ENCODE measurements at regions not wholly inside any gene's neighbourhood (a gene's known extent, or its start where the extent isn't known, plus 50 kb on each side); places are given as distances from the start of the nearest gene placed in this dataset.

DNA sequence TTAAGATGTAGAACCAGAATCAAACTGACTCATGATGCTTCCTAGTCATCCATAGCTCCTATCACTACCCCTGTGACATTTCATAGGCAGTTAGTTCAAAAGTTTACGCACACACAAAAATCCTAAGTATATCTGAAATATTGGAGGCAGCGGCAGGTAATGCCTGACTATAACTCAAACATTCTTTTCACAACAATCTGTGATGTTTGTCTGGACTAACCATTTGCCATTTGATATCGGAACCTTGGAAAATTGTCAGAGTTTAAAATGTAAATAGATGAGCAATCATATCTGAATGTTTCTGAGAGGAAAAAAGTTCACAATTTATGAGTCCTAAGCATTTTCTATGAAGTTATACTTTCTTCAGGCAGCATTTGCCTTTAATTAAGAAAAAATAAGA lies 1078.2 kb downstream of the EPHA7 start:
- Histone ChIP-seq H3K4me1 (ENCODE audit: control insufficient read depth in 5 of 5, insufficient read depth in 5 of 5, low read length in 5 of 5) (no peaks in the 10 kb centered on the region), H3K36me3 (ENCODE audit: control insufficient read depth in 5 of 5, insufficient read depth in 5 of 5, low read length in 5 of 5) (no peaks in the 10 kb centered on the region), H3K4me3 (ENCODE audit: low read depth in 1 of 5, low read length in 5 of 5) (no peak overlapping the region), H3K9ac (ENCODE audit: low read length in 5 of 5) (no peak overlapping the region), H3K27ac (ENCODE audit: low read depth, low read length) (no peak overlapping the region), H3K27me3 (ENCODE audit: control insufficient read depth in 5 of 5, insufficient read depth in 4 of 5, low read length in 5 of 5) (no peaks in the 10 kb centered on the region), H3K9me3 (ENCODE audit: control insufficient read depth in 5 of 5, low read length in 5 of 5) (no peaks in the 10 kb centered on the region)

- H3K27me3 ChIP-seq (ENCODE audit: control insufficient read depth in 5 of 5, insufficient read depth in 4 of 5, low read length in 5 of 5): no peaks in the 10 kb centered on the region
- no peaks in the 10 kb centered on the region for H3K36me3 ChIP-seq (ENCODE audit: control insufficient read depth in 5 of 5, insufficient read depth in 5 of 5, low read length in 5 of 5)
- H3K4me3 ChIP-seq (ENCODE audit: low read depth in 1 of 5, low read length in 5 of 5): no peak overlapping the region
- no peak overlapping the region for H3K9ac ChIP-seq (ENCODE audit: low read length in 5 of 5)
- H3K9me3 ChIP-seq (ENCODE audit: control insufficient read depth in 5 of 5, low read length in 5 of 5): no peaks in the 10 kb centered on the region
- no peak overlapping the region for H3K27ac ChIP-seq (ENCODE audit: low read depth, low read length)
- H3K4me1 ChIP-seq (ENCODE audit: control insufficient read depth in 5 of 5, insufficient read depth in 5 of 5, low read length in 5 of 5): no peaks in the 10 kb centered on the region
These were observed 1079.3 kb downstream of the EPHA7 start for GRCh38 chr6:92339936-92340640.

GRCh38 chr6:92337571-92337970 lies 1081.8 kb downstream of the EPHA7 start:
- H3K4me3 ChIP-seq (ENCODE audit: low read depth in 1 of 5, low read length in 5 of 5): no peak overlapping the region
- H3K9ac ChIP-seq (ENCODE audit: low read length in 5 of 5): no peak overlapping the region

DNA sequence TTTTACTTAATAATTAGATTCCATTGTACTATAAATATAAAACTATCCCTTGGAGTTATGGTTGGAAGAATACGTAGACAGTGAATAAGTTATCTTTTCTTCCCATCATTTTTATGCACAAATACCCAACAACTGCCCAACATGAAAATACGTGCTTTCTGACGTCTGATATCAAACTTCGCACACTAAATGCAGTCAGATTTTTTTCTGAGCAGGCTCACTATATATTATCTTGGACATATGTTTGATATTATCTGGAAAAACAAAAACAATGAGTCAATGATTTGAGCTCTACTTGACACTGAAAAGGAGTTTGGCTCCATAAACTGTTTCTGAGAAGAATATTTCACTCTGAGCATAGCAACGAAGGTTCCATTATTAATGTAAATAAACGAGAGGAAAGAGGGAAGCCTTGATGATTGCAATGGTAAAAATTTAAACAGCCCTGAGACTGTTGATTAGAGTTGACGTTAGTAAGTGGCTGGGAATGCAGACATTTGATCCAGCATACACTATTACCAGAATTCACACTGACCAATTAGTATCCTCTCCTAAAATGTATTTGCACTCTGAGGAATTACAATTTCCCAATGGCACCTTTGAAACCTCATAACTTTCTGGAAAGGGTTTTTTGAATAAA lies 1090.0 kb downstream of the EPHA7 start:
- Histone ChIP-seq H3K4me3 (ENCODE audit: low read depth in 1 of 5, low read length in 5 of 5) (no peak overlapping the region), H3K4me1 (ENCODE audit: control insufficient read depth in 5 of 5, insufficient read depth in 5 of 5, low read length in 5 of 5) (no peaks in the 10 kb centered on the region), H3K27me3 (ENCODE audit: control insufficient read depth in 5 of 5, insufficient read depth in 4 of 5, low read length in 5 of 5) (no peaks in the 10 kb centered on the region), H3K9ac (ENCODE audit: low read length in 5 of 5) (no peak overlapping the region), H3K9me3 (ENCODE audit: control insufficient read depth in 5 of 5, low read length in 5 of 5) (no peaks in the 10 kb centered on the region), H3K27ac (ENCODE audit: low read depth, low read length) (no peak overlapping the region), H3K36me3 (ENCODE audit: control insufficient read depth in 5 of 5, insufficient read depth in 5 of 5, low read length in 5 of 5) (no peaks in the 10 kb centered on the region)

More at GRCh38 chr6:92337571-92337970, 1081.8 kb downstream of the EPHA7 start:
- Histone ChIP-seq H3K36me3 (ENCODE audit: control insufficient read depth in 5 of 5, insufficient read depth in 5 of 5, low read length in 5 of 5) (no peaks in the 10 kb centered on the region), H3K27ac (ENCODE audit: low read depth, low read length) (no peak overlapping the region), H3K9me3 (ENCODE audit: control insufficient read depth in 5 of 5, low read length in 5 of 5) (no peaks in the 10 kb centered on the region), H3K27me3 (ENCODE audit: control insufficient read depth in 5 of 5, insufficient read depth in 4 of 5, low read length in 5 of 5) (no peaks in the 10 kb centered on the region), H3K4me1 (ENCODE audit: control insufficient read depth in 5 of 5, insufficient read depth in 5 of 5, low read length in 5 of 5) (no peaks in the 10 kb centered on the region)

DNA sequence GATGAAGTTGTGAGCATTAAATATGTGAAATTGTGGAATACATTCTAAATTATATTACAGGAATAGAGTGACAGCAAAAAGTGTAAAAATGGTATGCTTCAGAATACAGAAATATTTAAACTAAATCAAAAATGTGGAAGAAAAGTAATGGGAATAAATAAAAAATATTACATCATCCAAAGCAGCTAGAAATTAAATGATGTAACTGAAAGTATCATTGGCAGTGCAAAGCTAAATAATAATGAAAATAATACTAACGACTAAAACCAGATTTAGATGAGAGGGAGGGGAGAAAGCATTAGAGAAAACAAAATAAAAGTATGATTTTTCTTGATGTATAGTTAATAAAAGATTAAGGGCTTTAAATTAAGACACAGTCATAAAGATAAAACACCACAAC lies 1104.0 kb downstream of the EPHA7 start:
- no peak overlapping the region for H3K4me3 ChIP-seq (ENCODE audit: low read depth in 1 of 5, low read length in 5 of 5)
- no peaks in the 10 kb centered on the region for H3K36me3 ChIP-seq (ENCODE audit: control insufficient read depth in 5 of 5, insufficient read depth in 5 of 5, low read length in 5 of 5)
- H3K27ac ChIP-seq (ENCODE audit: low read depth, low read length): no peak overlapping the region
- H3K27me3 ChIP-seq (ENCODE audit: control insufficient read depth in 5 of 5, insufficient read depth in 4 of 5, low read length in 5 of 5): no peaks in the 10 kb centered on the region
- no peaks in the 10 kb centered on the region for H3K4me1 ChIP-seq (ENCODE audit: control insufficient read depth in 5 of 5, insufficient read depth in 5 of 5, low read length in 5 of 5)
- no peak overlapping the region for H3K9ac ChIP-seq (ENCODE audit: low read length in 5 of 5)
- H3K9me3 ChIP-seq (ENCODE audit: control insufficient read depth in 5 of 5, low read length in 5 of 5): no peaks in the 10 kb centered on the region

DNA sequence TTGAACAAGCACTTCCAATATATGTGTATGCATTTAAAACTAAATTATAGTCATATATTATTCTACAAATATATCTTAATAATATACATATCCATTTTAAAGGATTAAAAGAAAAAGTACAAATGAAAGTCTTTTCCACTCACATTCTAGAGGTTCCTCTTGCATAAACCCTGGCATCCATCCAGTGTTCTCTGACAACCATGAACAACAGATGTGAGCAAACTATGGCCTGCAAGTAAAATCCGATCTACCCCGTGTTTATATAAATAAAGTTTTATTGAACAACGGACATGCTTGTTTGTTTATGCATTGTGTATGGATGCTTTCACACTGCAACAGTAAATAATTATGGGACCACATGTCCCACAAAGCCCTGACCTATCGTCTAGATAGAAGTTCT lies 1122.3 kb downstream of the EPHA7 start:
- H3K27ac ChIP-seq (ENCODE audit: low read depth, low read length): no peak overlapping the region
- H3K4me1 ChIP-seq (ENCODE audit: control insufficient read depth in 5 of 5, insufficient read depth in 5 of 5, low read length in 5 of 5): no peaks in the 10 kb centered on the region
- no peaks in the 10 kb centered on the region for H3K27me3 ChIP-seq (ENCODE audit: control insufficient read depth in 5 of 5, insufficient read depth in 4 of 5, low read length in 5 of 5)
- H3K9me3 ChIP-seq (ENCODE audit: control insufficient read depth in 5 of 5, low read length in 5 of 5): no peaks in the 10 kb centered on the region
- H3K9ac ChIP-seq (ENCODE audit: low read length in 5 of 5): no peak overlapping the region
- H3K36me3 ChIP-seq (ENCODE audit: control insufficient read depth in 5 of 5, insufficient read depth in 5 of 5, low read length in 5 of 5): no peaks in the 10 kb centered on the region
- H3K4me3 ChIP-seq (ENCODE audit: low read depth in 1 of 5, low read length in 5 of 5): no peak overlapping the region

- Histone ChIP-seq H3K9me3 (ENCODE audit: control insufficient read depth in 5 of 5, low read length in 5 of 5) (peaks cover 0 to 3% (median 0%) of the 10 kb centered on the region in 5 donors), H3K27me3 (ENCODE audit: control insufficient read depth in 5 of 5, insufficient read depth in 4 of 5, low read length in 5 of 5) (no peaks in the 10 kb centered on the region), H3K4me3 (ENCODE audit: low read depth in 1 of 5, low read length in 5 of 5) (no peak overlapping the region), H3K4me1 (ENCODE audit: control insufficient read depth in 5 of 5, insufficient read depth in 5 of 5, low read length in 5 of 5) (no peaks in the 10 kb centered on the region), H3K27ac (ENCODE audit: low read depth, low read length) (no peak overlapping the region), H3K9ac (ENCODE audit: low read length in 5 of 5) (no peak overlapping the region), H3K36me3 (ENCODE audit: control insufficient read depth in 5 of 5, insufficient read depth in 5 of 5, low read length in 5 of 5) (no peaks in the 10 kb centered on the region)
These were observed 1127.3 kb downstream of the EPHA7 start for GRCh38 chr6:92292067-92292466.

GRCh38 chr6:92289831-92290230 lies 1129.5 kb downstream of the EPHA7 start:
- Histone ChIP-seq H3K27me3 (ENCODE audit: control insufficient read depth in 5 of 5, insufficient read depth in 4 of 5, low read length in 5 of 5) (no peaks in the 10 kb centered on the region), H3K9me3 (ENCODE audit: control insufficient read depth in 5 of 5, low read length in 5 of 5) (peaks cover 0 to 3% (median 0%) of the 10 kb centered on the region in 5 donors), H3K27ac (ENCODE audit: low read depth, low read length) (no peak overlapping the region), H3K4me3 (ENCODE audit: low read depth in 1 of 5, low read length in 5 of 5) (no peak overlapping the region), H3K4me1 (ENCODE audit: control insufficient read depth in 5 of 5, insufficient read depth in 5 of 5, low read length in 5 of 5) (no peaks in the 10 kb centered on the region), H3K9ac (ENCODE audit: low read length in 5 of 5) (no peak overlapping the region), H3K36me3 (ENCODE audit: control insufficient read depth in 5 of 5, insufficient read depth in 5 of 5, low read length in 5 of 5) (no peaks in the 10 kb centered on the region)

DNA sequence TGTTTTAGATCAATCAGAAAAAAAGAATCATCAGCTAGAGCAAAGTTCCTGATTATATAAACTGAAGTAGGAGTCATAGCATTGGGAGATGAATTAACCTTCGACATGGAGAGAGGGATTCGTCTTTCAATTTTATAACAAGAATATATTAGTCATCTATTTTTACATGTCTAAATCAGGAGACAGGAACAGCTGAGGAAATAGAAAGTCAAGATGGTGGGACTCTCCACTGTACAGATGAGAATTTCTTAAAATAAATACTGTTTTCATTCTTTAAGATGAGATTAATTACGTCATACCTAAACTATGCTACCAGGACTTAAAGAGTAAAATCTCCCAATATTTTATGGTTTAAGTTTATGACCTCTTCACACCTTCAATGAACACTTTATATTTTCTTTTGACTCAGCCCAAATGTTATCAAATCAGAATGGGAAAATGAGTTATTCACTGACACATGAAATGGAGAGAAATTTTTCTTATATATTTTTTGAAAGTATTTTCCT lies 1137.7 kb downstream of the EPHA7 start:
- Histone ChIP-seq H3K27me3 (ENCODE audit: control insufficient read depth in 5 of 5, insufficient read depth in 4 of 5, low read length in 5 of 5) (no peaks in the 10 kb centered on the region), H3K9ac (ENCODE audit: low read length in 5 of 5) (no peak overlapping the region), H3K36me3 (ENCODE audit: control insufficient read depth in 5 of 5, insufficient read depth in 5 of 5, low read length in 5 of 5) (no peaks in the 10 kb centered on the region), H3K9me3 (ENCODE audit: control insufficient read depth in 5 of 5, low read length in 5 of 5) (no peaks in the 10 kb centered on the region), H3K4me3 (ENCODE audit: low read depth in 1 of 5, low read length in 5 of 5) (no peak overlapping the region), H3K27ac (ENCODE audit: low read depth, low read length) (no peak overlapping the region), H3K4me1 (ENCODE audit: control insufficient read depth in 5 of 5, insufficient read depth in 5 of 5, low read length in 5 of 5) (no peaks in the 10 kb centered on the region)

DNA sequence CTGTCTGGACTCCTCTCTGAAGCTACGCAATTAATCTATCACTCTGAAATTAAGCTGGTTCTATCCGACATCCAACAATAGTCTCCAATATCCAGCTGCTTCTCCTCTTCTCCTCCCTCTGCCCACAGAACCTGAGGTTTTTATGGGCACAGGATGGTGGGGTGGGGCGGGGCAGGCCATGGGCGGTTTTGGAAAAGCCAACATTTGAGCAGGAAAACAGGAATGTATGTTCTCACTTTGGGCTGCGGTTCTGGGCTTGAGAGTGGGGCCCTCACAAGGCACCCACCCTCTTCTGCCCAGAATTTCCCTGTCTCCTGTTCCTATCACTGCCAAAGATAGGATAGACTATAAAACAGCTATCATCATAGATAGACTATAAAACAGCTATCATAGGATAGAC lies 1144.2 kb downstream of the EPHA7 start:
- H3K36me3 ChIP-seq (ENCODE audit: control insufficient read depth in 5 of 5, insufficient read depth in 5 of 5, low read length in 5 of 5): no peaks in the 10 kb centered on the region
- H3K27me3 ChIP-seq (ENCODE audit: control insufficient read depth in 5 of 5, insufficient read depth in 4 of 5, low read length in 5 of 5): no peaks in the 10 kb centered on the region

More for the DNA sequence above, 1144.2 kb downstream of the EPHA7 start:
- H3K4me3 ChIP-seq (ENCODE audit: low read depth in 1 of 5, low read length in 5 of 5): no peak overlapping the region
- no peak overlapping the region for H3K27ac ChIP-seq (ENCODE audit: low read depth, low read length)
- no peaks in the 10 kb centered on the region for H3K4me1 ChIP-seq (ENCODE audit: control insufficient read depth in 5 of 5, insufficient read depth in 5 of 5, low read length in 5 of 5)
- no peak overlapping the region for H3K9ac ChIP-seq (ENCODE audit: low read length in 5 of 5)
- H3K9me3 ChIP-seq (ENCODE audit: control insufficient read depth in 5 of 5, low read length in 5 of 5): no peaks in the 10 kb centered on the region

Measured in subcutaneous abdominal adipose tissue (tissue), 5 donors.